Spinal cord (tissue), 9 donors: ENCODE measurements at regions not wholly inside any gene's neighbourhood (a gene's known extent, or its start where the extent isn't known, plus 50 kb on each side); places are given as distances from the start of the nearest gene placed in this dataset.
A peak's percentile ranks its signal among the peaks of the same experiment; 100 is the strongest.

Experiments
- DNase-seq, 6 donors: peaks; one replicate each; pipeline versions ENCODE4 v3.0.0 to v3.0.0-alpha.2; 2013 to 2015; ENCODE audit warnings: low spot score in 6 of 6, low read depth in 4 of 6
- H3K27ac ChIP-seq: one replicate; pipeline ENCODE4 v1.5.1; 2013; ENCODE audit warnings: low read depth, low read length, control low read depth
- H3K27me3 ChIP-seq: one replicate; pipeline ENCODE4 v1.6.1; 2013; ENCODE audit warnings: low read length; ENCODE audit not compliant: control insufficient read depth, insufficient read depth
- H3K36me3 ChIP-seq: one replicate; pipeline ENCODE4 v1.6.1; 2013; ENCODE audit warnings: low read length; ENCODE audit not compliant: control insufficient read depth, insufficient read depth
- H3K4me1 ChIP-seq: one replicate; pipeline ENCODE4 v1.6.1; 2013; ENCODE audit warnings: low read length; ENCODE audit not compliant: control insufficient read depth, insufficient read depth
- H3K4me3 ChIP-seq: one replicate; pipeline ENCODE4 v1.5.1; 2013; ENCODE audit warnings: low read depth, low read length, control low read depth
- H3K9me3 ChIP-seq: one replicate; pipeline ENCODE4 v1.6.1; 2013; ENCODE audit warnings: low read length; ENCODE audit not compliant: control insufficient read depth, insufficient read depth
- WGBS: methylation state at CpG from one replicate; pipeline ENCODE4 v1.1.5; 2013; ENCODE audit warnings: missing lambda C conversion rate; ENCODE audit not compliant: insufficient coverage; 5-methylcytosine and 5-hydroxymethylcytosine counted together
- donor health status: healthy.

DNA sequence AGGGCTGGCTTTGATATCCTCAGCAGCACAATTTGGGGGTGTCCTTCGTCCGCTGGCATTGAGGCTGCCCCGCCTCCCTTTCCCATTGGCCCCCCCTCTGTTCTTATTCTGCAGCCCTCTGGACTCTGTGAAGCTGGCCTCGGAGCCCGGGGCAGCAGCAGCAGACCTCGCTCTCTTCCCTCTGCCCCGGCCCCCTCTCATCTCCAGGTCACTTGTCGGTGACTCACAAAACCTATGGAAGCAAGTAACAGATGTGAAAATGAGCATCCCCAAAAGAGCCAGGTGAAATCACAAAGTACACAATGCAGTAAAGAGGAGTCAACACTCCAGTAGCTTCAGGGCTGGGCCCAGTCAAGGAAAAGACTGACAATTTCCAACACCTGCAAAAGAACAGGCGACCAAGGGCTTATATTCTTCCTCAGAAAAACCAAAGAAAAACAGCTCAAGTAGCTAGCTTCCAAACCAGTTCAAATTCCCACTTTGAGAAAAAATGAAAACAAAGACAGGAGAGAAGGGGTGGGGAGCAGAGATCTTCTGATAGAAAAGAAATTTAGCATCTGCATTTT is 97.5 kb downstream of the ZNF608 start:
- 61% methylated on average over 7 of the region's 9 CpGs for WGBS
- Histone ChIP-seq H3K36me3 (peaks cover 17% of the 10 kb centered on the region), H3K4me1 (peaks cover 34% of the 10 kb centered on the region), H3K27me3 (no peaks in the 10 kb centered on the region), H3K9me3 (no peaks in the 10 kb centered on the region), H3K27ac (peak overlapping the region; percentile 43), H3K4me3 (no peak overlapping the region)
- DNase-seq, result no peak

DNA sequence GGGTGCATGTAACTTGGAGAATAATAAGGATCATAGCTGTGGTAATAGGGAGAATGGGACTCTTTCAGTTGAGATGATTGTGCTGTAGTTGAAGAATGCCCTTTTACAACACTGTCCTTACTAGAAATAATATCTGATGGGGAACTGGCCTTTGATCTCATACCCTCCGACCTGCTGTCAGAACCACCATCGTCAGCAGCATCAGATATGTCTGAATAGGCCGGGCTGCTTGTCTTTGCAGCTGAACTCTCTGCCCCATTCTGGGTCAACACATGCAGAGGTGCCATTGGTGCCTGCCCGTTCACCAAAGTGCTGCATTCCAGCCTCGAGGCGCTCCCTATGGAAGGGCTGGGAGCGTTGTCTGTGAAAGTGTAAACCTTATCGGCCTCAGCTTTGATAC is 99.1 kb downstream of the ZNF608 start:
- no peak overlapping the region for H3K4me3 ChIP-seq
- no peak overlapping the region for H3K27ac ChIP-seq
- no peak for DNase-seq
- 91% methylated on average over 8 of the region's 8 CpGs for WGBS
- peaks cover 22% of the 10 kb centered on the region for H3K36me3 ChIP-seq
- H3K4me1 ChIP-seq, result peaks cover 34% of the 10 kb centered on the region
- H3K9me3 ChIP-seq, result no peaks in the 10 kb centered on the region
- no peaks in the 10 kb centered on the region for H3K27me3 ChIP-seq

DNA sequence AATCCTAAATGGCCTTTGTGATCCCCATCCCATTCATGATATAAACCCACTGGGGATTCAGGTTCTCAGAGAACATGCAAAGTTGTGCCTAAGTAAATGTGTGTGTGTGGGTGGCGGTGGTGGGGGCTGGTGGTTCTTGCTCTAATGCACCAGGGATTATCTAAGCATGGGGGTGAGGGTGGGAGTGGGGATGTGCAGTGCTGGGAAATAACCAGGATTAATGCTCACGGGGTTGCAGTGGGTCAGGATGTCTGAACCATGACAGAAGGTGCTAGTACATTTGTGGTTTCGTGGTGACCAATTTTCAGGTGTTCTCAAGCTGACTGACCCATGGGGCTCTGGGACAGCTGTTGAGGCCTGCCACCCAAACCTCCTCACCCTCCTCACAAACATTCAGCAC is 101.0 kb downstream of the ZNF608 start:
- Histone ChIP-seq H3K4me1 (peaks cover 28% of the 10 kb centered on the region), H3K27ac (no peak overlapping the region), H3K4me3 (no peak overlapping the region), H3K9me3 (no peaks in the 10 kb centered on the region), H3K27me3 (no peaks in the 10 kb centered on the region), H3K36me3 (peaks cover 27% of the 10 kb centered on the region)
- DNase-seq, result no peak
- WGBS, result 93% methylated on average over 2 of the region's 3 CpGs

DNA sequence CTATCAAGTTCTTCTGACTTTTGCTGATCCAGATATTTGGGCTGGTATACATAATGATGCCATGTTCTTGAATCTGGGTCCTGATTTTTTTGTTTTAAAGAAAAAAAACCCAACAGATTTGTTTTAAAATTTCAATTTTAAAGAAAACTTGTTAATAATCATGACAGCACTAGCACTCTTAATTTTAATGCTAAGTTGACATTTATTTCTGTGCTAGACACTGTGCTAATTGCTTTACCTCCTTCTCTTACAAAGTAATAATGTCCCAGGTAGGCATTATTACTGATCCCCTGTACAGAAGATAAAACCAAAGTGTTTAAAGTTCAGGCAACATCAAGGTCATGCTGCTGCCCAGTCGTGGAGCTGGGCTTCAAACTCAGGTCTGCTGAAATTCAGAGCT is 101.9 kb downstream of the ZNF608 start:
- H3K36me3 ChIP-seq, result peaks cover 29% of the 10 kb centered on the region
- no peaks in the 10 kb centered on the region for H3K9me3 ChIP-seq
- 75% methylated on average over 1 of the region's 1 CpG for WGBS
- H3K4me3 ChIP-seq, result no peak overlapping the region
- H3K27me3 ChIP-seq, result no peaks in the 10 kb centered on the region
- no peak for DNase-seq
- peaks cover 27% of the 10 kb centered on the region for H3K4me1 ChIP-seq
- H3K27ac ChIP-seq, result no peak overlapping the region

DNA sequence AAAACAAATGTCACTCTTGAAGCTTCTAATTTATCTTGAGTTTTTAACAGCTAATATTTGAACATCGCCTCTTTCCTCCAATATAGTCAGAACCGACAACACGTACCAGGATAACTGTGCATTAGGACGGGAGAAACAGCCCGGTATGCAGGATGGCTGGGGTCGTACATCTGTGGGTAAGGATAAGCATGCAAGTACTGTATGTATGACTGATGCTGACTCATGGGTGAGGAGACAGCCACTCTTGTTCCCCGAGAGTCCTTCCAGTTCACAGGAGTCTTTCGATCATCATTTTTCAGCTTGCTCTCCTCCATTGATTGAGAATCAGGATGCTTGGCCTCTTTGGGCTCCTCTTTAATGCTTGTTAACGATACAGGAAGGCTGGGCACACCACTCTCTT is 102.3 kb downstream of the ZNF608 start:
- peaks cover 23% of the 10 kb centered on the region for H3K4me1 ChIP-seq
- DNase-seq, result no peak
- 75% methylated on average over 6 of the region's 9 CpGs for WGBS
- no peak overlapping the region for H3K4me3 ChIP-seq
- no peaks in the 10 kb centered on the region for H3K9me3 ChIP-seq
- peaks cover 30% of the 10 kb centered on the region for H3K36me3 ChIP-seq
- no peak overlapping the region for H3K27ac ChIP-seq
- no peaks in the 10 kb centered on the region for H3K27me3 ChIP-seq

DNA sequence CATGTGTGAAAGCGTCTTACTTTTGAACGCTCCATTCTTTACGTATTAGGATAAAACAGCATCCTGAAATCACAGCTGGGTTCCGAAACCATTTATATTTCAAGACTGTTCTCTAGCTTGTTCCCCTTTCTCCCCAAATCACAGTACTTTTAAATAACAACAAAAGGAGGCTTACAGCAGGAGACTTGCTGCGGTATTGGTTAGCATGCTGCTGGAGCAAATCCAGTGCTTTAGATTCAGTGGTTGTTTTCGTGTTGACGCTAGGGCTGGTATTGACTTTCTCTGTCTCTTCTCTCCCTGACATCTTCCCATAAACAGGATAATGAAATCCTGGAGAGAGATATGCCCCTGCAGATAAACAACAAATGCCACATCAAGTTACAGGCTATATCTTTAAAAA is 103.1 kb downstream of the ZNF608 start:
- H3K4me1 ChIP-seq, result peaks cover 16% of the 10 kb centered on the region
- WGBS, result 49% methylated on average over 4 of the region's 7 CpGs
- peaks cover 25% of the 10 kb centered on the region for H3K36me3 ChIP-seq
- peak in 2 of 6 donors; percentile 50 to 65 for DNase-seq
- H3K9me3 ChIP-seq, result no peaks in the 10 kb centered on the region
- H3K27me3 ChIP-seq, result no peaks in the 10 kb centered on the region
- no peak overlapping the region for H3K4me3 ChIP-seq
- H3K27ac ChIP-seq, result no peak overlapping the region

DNA sequence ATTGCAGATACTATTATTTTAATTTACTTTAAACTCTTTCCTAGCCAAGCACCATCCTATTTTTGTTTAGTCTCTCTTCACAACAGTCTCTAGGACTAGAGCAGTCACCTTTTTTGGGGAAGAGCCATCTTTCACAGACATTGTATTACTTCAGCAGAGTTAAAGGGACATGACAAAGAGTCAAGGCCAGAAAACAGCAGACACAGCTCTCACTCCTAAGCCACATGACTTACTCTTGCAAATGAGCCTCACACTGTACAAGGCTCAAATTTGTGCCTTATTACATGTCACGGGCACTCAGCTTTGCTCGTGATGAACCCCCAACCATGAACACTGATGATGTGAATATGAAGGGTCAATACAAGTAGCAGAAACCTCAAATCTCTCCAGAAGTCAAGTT is 104.3 kb downstream of the ZNF608 start:
- no CpG with 5 or more reads among the region's 2 CpGs for WGBS
- Histone ChIP-seq H3K27me3 (no peaks in the 10 kb centered on the region), H3K27ac (no peak overlapping the region), H3K4me3 (no peak overlapping the region), H3K4me1 (peaks cover 6% of the 10 kb centered on the region), H3K36me3 (peaks cover 19% of the 10 kb centered on the region), H3K9me3 (no peaks in the 10 kb centered on the region)
- no peak for DNase-seq

DNA sequence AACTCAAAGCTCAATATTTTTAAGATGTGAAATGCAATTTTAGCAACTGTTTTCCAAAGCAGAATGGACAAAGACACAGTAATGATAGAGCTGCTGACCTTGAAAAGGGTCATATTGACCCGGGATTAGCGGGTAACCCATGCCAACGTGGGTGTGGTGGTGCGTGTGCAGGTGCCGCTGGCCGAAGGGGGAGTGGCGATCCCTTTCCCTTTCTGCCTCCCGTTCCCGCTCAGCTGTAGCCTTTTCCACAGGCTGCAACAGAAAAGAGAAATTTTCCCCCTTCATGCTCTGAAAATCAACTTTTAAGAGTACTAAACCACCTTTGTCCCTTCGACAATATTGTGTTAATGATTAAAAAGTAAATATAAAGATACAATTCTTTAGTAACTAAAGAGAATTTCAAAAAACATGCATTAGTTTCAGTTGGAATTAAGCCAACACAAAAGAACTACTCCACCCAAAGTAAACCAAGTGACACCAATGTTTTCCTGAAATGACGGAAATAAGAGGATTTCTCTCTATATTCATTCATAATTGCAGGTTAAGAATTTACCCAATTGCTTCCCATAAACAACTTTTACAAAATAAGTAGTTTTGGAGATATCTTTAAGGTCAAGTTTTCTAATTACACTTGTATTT is 105.2 kb downstream of the ZNF608 start:
- WGBS, result 93% methylated on average over 5 of the region's 11 CpGs

DNA sequence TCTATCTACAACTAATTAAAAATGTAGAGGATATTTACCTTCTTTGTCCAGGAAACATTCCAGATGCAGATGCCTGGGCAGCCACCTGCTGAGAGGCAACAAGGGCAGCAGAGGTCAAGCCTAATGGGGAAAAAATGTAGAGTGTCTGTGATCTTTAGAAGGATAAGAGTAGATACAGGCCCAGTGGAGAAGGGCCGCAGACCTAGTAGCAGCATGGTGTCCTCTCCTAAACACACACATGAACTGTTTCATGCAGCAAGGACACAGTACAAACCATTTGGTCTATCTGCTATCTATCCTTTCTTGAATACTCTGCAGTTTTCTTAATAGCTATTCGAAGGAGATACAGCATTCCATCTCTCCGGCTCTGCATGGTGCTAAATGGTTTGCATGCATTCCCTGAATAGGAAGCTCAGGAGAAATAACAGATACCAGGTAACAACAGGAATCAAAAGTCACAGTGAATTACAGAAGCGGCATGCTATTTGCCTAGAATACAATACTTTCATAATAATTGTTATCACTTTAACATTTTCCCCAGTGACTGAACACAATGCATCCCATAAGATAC is 107.3 kb downstream of the ZNF608 start:
- no peak overlapping the region for H3K27ac ChIP-seq
- no peak overlapping the region for H3K4me3 ChIP-seq
- H3K4me1 ChIP-seq, result no peaks in the 10 kb centered on the region
- WGBS, result 44% methylated on average over 2 of the region's 4 CpGs
- H3K9me3 ChIP-seq, result no peaks in the 10 kb centered on the region
- H3K36me3 ChIP-seq, result peaks cover 15% of the 10 kb centered on the region
- peak in 1 of 6 donors; percentile 80 for DNase-seq
- H3K27me3 ChIP-seq, result no peaks in the 10 kb centered on the region

More for the DNA sequence above, 105.2 kb downstream of the ZNF608 start:
- no peak for DNase-seq
- H3K4me1 ChIP-seq, result no peaks in the 10 kb centered on the region
- no peak overlapping the region for H3K27ac ChIP-seq
- H3K36me3 ChIP-seq, result peaks cover 18% of the 10 kb centered on the region
- no peak overlapping the region for H3K4me3 ChIP-seq
- no peaks in the 10 kb centered on the region for H3K9me3 ChIP-seq
- H3K27me3 ChIP-seq, result no peaks in the 10 kb centered on the region

DNA sequence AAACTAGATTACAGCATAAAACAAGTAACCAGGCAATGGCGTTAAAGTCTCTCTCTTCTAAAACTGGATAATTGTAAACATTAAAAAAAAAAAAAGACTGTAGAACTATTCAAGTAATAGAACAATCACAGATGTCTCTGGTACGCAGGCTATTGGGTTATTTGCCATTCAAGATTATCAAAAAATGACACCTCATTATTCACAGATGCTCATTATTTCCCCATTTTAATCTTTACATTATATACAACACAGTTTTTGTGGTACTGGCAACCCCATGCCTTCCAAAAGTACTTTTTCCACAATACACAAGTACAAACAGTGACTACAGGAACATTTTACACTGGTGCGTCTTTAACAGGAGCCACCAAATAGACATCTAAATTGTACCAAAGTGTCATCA is 109.4 kb downstream of the ZNF608 start:
- Histone ChIP-seq H3K4me3 (no peak overlapping the region), H3K9me3 (no peaks in the 10 kb centered on the region), H3K27ac (no peak overlapping the region), H3K4me1 (peaks cover 2% of the 10 kb centered on the region), H3K36me3 (peaks cover 10% of the 10 kb centered on the region), H3K27me3 (no peaks in the 10 kb centered on the region)
- whole genome bisulfite sequencing, result 100% methylated on average over 1 of the region's 3 CpGs
- no peak for DNase-seq
